HFFc6 (cell line): ENCODE measurements at regions not wholly inside any gene's neighbourhood (a gene's known extent, or its start where the extent isn't known, plus 50 kb on each side); places are given as distances from the start of the nearest gene placed in this dataset.
"Not testable (repeated sequence)": the region's sequence is repeated elsewhere in the genome, so short reads cannot be mapped to it uniquely, and the experiment has no call there.

Source experiments
- DNase-seq: peaks from one replicate; pipeline ENCODE4 v3.0.0-alpha.2; 2018
- H3K27ac Mint-ChIP-seq: 2 replicates; pipeline ENCODE4 v1.8.0; 2020; ENCODE audit warnings: mild to moderate bottlenecking, mixed read lengths
- H3K27me3 Mint-ChIP-seq: 2 replicates; pipeline ENCODE4 v1.8.0; 2021; ENCODE audit warnings: mild to moderate bottlenecking, moderate library complexity, mixed read lengths; ENCODE audit not compliant: insufficient read depth
- H3K36me3 Mint-ChIP-seq: 2 replicates; pipeline ENCODE4 v1.8.0; 2021; ENCODE audit warnings: low read depth, mixed read lengths
- H3K4me1 Mint-ChIP-seq: 2 replicates; pipeline ENCODE4 v1.8.0; 2020; ENCODE audit warnings: low read depth, mixed read lengths
- H3K4me3 Mint-ChIP-seq: 2 replicates; pipeline ENCODE4 v1.8.0; 2020; ENCODE audit warnings: mild to moderate bottlenecking, moderate library complexity, mixed read lengths
- H3K9me3 Mint-ChIP-seq: 2 replicates; pipeline ENCODE4 v1.8.0; 2020; ENCODE audit warnings: mild to moderate bottlenecking, mixed read lengths
- CTCF ChIP-seq: fragments of 200-600 bp; sonication (generic); IDR thresholded peaks from 2 replicates; pipeline ENCODE4 v1.5.0; 2021; ENCODE audit warnings: antibody characterized with exemption, mild to moderate bottlenecking

GRCh38 chr5:158039911-158040347, 181.0 kb upstream of the CLINT1 start:
- no peak for TF ChIP-seq CTCF
- no peaks in the 10 kb centered on the region for H3K4me1 Mint-ChIP-seq
- H3K9me3 Mint-ChIP-seq = peaks cover 25% of the 10 kb centered on the region
- DNase-seq = no peak
- H3K4me3 Mint-ChIP-seq = no peak overlapping the region
- H3K27me3 Mint-ChIP-seq = no peaks in the 10 kb centered on the region
- 0 out of 2 replicates have a peak, but pooled peaks cover 2% of the 10 kb centered on the region for H3K36me3 Mint-ChIP-seq
- H3K27ac Mint-ChIP-seq = no peak overlapping the region

DNA sequence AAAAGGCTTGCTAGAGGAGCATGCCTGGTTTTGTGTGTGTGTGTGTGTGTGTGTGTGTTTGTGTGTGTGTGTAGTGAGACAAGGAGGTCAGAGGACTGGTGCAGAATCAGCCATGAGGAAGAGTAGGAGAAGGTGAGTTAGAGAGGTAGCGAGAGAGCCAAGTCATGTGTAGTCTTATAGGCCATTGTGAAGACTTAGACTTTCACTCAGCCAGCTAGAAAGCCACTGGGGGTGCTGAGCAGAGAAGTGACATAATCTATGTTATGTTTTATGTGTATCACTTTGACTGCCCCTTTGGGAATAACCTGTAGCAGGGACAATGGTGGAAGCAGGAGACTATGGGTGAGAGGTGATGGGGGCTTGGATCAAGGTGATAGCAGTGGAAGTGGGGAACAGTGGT, 180.5 kb upstream of the CLINT1 start:
- H3K9me3 Mint-ChIP-seq = peaks cover 30% of the 10 kb centered on the region
- no peak for DNase-seq

DNA sequence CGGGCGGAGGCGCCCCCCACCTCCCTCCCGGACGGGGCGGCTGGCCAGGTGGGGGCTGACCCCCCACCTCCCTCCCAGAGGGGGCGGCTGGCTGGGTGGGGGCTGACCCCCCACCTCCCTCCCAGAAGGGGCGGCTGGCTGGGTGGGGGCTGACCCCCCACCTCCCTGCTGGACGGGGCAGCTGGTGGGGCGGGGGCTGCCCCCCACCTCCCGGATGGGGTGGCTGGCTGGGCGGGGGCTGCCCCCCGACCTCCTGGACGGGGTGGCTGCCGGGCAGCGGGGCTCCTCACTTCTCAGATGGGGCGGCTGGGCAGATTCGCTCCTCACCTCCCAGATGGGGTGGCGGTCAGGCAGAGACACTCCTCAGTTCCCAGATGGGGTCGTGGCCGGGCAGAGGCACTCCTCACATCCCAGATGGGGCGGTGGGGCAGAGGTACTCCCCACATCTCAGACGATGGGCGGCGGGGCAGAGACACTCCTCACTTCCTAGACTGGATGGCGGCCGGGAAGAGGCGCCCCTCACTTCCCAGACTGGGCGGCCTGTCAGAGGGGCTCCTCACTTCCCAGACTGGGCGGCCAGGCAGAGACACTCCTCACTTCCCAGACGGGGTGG, 178.1 kb upstream of the CLINT1 start:
- not testable (repeated sequence) for H3K27ac Mint-ChIP-seq, H3K36me3 Mint-ChIP-seq, H3K27me3 Mint-ChIP-seq, H3K4me1 Mint-ChIP-seq, H3K4me3 Mint-ChIP-seq, DNase-seq
- H3K9me3 Mint-ChIP-seq = peaks cover 34% of the 10 kb centered on the region

More for the DNA sequence above, 180.5 kb upstream of the CLINT1 start:
- H3K4me1 Mint-ChIP-seq = no peaks in the 10 kb centered on the region
- H3K27me3 Mint-ChIP-seq = no peaks in the 10 kb centered on the region; the same call in 1 of the 2 replicates
- H3K27ac Mint-ChIP-seq = no peak overlapping the region
- 0 out of 2 replicates have a peak, but pooled peaks cover 7% of the 10 kb centered on the region for H3K36me3 Mint-ChIP-seq
- TF ChIP-seq CTCF = no peak
- H3K4me3 Mint-ChIP-seq = no peak overlapping the region

DNA sequence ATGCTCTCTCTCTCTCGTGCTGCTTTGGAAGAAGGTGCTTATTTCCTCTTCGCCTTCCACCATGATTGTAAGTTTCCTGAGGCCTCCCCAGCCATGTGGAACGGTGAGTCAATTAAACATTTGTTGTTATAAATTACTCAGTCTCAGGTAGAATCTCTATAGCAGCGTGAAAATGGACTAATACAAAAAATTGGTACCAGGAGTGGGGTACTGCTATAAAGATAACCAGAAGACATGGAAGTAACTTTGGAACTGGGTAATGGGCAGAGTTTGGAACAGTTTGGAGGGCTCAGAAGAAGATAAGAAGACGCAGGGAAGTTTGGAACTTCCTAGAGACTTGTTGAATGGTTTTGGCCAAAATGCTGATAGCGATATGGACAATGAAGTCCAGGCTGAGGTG, 175.6 kb upstream of the CLINT1 start:
- not testable (repeated sequence) for H3K36me3 Mint-ChIP-seq, H3K27me3 Mint-ChIP-seq, H3K4me1 Mint-ChIP-seq, H3K4me3 Mint-ChIP-seq, H3K27ac Mint-ChIP-seq, DNase-seq
- H3K9me3 Mint-ChIP-seq = peaks cover 36% of the 10 kb centered on the region

GRCh38 chr5:158033724-158034123, 174.8 kb upstream of the CLINT1 start:
- no peak overlapping the region for H3K4me3 Mint-ChIP-seq

DNA sequence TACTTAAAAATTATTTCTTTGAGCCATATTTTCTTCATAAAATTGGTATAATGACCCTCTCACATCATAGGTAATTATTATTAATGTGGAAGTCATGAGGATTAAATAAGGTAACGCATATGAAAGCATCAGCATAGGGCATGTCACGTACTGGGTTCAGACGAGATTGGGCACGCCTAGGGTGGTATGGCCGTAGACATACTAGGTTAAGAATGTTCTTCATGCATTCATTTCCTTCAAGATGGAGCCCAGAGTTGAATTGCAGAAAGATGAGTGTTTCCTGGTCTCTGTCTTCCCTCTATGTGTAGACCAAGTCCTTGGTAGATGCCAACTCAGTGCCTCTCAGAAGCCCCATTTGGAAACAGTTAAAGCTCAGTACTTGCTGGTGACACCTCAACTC, 174.1 kb upstream of the CLINT1 start:
- Mint-ChIP-seq H3K4me3 (no peak overlapping the region), H3K27ac (no peak overlapping the region), H3K4me1 (no peaks in the 10 kb centered on the region), H3K36me3 (0 out of 2 replicates have a peak, but pooled peaks cover 7% of the 10 kb centered on the region), H3K9me3 (peaks cover 35% of the 10 kb centered on the region), H3K27me3 (no peaks in the 10 kb centered on the region; the same call in 1 of the 2 replicates)
- DNase-seq = no peak
- no peak for TF ChIP-seq CTCF

More at GRCh38 chr5:158033724-158034123, 174.8 kb upstream of the CLINT1 start:
- Mint-ChIP-seq H3K27me3 (no peaks in the 10 kb centered on the region; the same call in 1 of the 2 replicates), H3K4me1 (no peaks in the 10 kb centered on the region), H3K9me3 (peaks cover 36% of the 10 kb centered on the region), H3K27ac (no peak overlapping the region), H3K36me3 (0 out of 2 replicates have a peak, but pooled peaks cover 7% of the 10 kb centered on the region)
- no peak for TF ChIP-seq CTCF
- DNase-seq = no peak
